Gastrocnemius medialis (tissue), 4 donors: ENCODE measurements at regions not wholly inside any gene's neighbourhood (a gene's known extent, or its start where the extent isn't known, plus 50 kb on each side); places are given as distances from the start of the nearest gene placed in this dataset.

ENCODE experiments used
- CTCF ChIP-seq, 5 experiments: fragments of 450-650 bp in 3 of 5; fragments of 200-600 bp in 2 of 5; sonication (generic) in 2 of 5; IDR thresholded peaks in 4 of 5; conservative IDR thresholded peaks in 1 of 5; 1 replicate in 4 of 5; 2 replicates in 1 of 5; pipeline ENCODE4 v1.5.1; 2016 to 2019; ENCODE audit warnings: antibody characterized with exemption in 5 of 5, mild to moderate bottlenecking in 3 of 5, moderate library complexity in 3 of 5
- POLR2A ChIP-seq, 2 donors: fragments of 450-650 bp; IDR thresholded peaks; one replicate each; pipeline ENCODE4 v1.6.1; 2017; ENCODE audit warnings: antibody characterized with exemption in 2 of 2, mild to moderate bottlenecking in 2 of 2, moderate library complexity in 2 of 2

- TF ChIP-seq CTCF (IDR thresholded peaks at IDR 0.05 in 4 of 5, conservative IDR thresholded peaks at IDR 0.05 in 1 of 5), result no peak
- TF ChIP-seq POLR2A (IDR thresholded peaks at IDR 0.05), result no peak
Measured at GRCh38 chrX:134158821-134159512, 78.0 kb upstream of the CCDC160 start.
